ELF-1 (cell line): ENCODE measurements at regions not wholly inside any gene's neighbourhood (a gene's known extent, or its start where the extent isn't known, plus 50 kb on each side); places are given as distances from the start of the nearest gene placed in this dataset.
"Not testable (repeated sequence)": the region's sequence is repeated elsewhere in the genome, so short reads cannot be mapped to it uniquely, and the experiment has no call there.

Source experiments
- DNase-seq: peaks from one replicate; pipeline ENCODE4 v3.0.0-alpha.2; 2016; ENCODE audit warnings: low read depth, low spot score

- DNase-seq: no peak
Observed at GRCh38 chr17:73887739-73888138, 243.5 kb upstream of the SDK2 start.

DNA sequence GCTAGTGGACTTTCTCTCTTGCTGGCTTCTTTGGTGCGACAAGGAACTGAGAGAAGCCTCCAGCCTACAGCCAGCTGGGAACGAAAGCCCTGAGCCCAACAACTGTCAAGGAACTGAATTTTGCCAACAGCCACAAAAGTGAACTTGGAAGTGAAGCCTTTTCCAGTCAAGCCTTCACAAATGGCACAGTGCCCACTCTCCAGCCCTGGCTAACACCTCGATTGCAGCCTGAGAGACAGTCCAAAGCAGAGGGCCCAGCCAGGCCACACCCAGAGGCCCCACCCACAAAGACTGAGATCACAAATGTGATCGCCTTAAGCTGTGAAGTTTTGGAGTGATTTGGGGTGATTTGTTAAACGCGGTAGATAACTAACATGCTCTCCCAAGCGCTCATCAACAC, 244.6 kb upstream of the SDK2 start:
- DNase-seq: no peak

DNA sequence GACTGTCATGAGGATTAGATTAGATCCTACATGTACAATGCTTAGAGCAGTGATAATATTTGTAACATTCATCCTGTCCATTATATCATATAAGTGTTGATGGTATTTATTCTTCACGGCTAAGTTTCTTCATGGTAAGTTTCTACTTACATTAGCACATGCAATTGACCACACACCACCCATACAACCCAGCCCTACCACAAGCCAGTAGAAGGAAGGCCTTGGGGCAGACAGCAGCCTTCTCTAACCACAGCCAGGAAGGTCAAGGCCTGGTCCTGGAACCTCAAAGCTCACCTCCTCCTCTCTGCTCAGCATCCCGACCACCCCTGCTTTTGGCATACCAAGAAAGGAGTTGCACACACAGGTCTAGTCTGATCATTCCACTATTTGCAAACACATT, 245.2 kb upstream of the SDK2 start:
- DNase-seq: no peak

GRCh38 chr17:73890831-73891405, 246.7 kb upstream of the SDK2 start:
- DNase-seq: no peak

GRCh38 chr17:73895157-73895556, 250.9 kb upstream of the SDK2 start:
- no peak for DNase-seq

DNA sequence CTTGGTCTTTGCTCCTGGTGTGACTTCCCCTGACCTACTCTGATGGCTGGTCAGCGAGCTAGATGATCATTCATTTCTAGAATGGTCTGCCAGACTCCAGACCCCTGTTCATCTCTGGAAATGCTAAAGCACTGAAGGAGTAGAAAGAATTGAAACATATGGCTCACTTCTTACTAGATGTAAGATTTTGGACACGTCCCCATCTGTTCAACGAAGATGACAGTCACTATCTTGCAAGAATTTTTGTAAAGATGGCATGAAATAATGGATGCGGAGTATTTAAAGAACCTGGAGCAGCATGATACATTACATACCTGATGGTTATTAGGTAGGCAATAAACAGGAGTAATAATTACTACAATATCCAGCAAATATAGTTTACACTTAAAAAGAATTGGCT, 252.7 kb upstream of the SDK2 start:
- no peak for DNase-seq

GRCh38 chr17:73899839-73900238, 255.6 kb upstream of the SDK2 start:
- no peak for DNase-seq

DNA sequence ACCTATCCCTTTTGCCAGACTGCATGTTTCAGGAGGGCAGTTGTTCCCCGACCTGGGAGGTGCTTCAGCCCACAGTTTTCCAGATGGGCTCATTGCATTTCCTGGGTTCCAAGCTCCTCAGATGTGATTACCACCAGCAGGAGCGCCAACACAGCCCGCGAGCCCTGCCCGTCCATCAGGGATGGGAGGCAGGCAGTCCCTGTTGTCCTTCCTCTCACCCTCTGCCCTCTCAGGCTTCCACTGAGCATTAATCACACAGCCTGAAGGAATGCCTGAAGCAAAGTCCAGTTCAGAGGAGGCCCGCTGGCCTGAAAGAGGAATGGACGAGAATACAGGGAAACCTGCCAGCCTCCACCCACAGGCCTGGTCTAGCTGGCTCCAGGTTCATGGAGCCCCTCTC, 256.3 kb upstream of the SDK2 start:
- DNase-seq: no peak

DNA sequence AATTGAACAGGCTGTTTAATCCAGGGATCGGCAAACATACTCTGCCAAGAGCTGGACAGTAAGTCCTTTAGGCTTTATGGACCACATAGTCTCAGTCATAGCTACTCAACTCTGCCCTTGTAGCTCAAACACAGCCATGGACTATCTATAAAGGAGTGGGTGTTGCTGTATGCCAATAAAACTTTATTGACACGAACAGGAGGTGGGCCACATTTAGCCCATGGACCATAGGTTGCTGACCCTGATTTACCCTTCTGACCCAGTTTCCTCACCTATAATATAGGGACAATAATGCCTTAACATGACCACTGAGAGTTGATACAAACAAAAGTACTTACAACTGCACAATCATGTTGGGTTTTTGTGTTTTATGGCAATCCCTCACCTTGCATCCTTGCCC, 257.0 kb upstream of the SDK2 start:
- DNase-seq: no peak

DNA sequence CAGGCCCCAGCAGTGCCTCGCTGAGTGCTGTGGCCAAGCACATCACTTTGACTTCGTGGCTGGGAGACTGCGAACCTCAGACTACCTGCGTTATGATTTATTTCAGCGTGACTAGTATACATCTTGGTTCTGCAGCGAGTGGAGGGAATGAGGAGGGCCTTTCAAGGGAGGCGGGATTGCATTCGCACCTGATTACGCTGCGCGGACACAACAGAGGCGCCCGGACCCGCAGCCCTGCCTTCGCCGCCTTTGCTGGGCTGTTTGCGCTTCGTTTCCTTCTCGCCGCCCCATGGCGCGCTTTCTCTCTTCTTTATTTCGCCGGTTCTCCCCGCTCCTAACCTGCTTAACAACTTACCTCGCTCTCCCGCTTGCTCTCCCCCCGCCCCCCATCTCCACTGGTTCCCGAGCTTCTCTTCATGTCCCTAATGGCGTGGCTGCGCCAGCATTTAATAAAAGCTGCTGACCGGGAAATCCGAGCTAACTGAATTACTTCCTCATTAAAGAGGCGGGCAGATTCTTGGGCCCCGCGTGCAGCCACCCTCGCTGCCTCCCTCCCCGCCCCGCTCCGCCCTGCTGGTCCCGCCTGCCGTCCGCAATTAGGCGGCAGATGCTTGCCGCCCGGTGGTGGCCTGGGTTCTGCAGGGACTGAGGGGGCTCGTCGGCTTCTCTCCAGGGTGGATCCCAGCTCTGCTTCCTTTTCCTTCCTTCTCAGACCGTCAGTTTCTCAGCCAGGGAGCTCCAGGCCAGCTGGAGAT, 257.6 kb upstream of the SDK2 start:
- peak; percentile 71 for DNase-seq

DNA sequence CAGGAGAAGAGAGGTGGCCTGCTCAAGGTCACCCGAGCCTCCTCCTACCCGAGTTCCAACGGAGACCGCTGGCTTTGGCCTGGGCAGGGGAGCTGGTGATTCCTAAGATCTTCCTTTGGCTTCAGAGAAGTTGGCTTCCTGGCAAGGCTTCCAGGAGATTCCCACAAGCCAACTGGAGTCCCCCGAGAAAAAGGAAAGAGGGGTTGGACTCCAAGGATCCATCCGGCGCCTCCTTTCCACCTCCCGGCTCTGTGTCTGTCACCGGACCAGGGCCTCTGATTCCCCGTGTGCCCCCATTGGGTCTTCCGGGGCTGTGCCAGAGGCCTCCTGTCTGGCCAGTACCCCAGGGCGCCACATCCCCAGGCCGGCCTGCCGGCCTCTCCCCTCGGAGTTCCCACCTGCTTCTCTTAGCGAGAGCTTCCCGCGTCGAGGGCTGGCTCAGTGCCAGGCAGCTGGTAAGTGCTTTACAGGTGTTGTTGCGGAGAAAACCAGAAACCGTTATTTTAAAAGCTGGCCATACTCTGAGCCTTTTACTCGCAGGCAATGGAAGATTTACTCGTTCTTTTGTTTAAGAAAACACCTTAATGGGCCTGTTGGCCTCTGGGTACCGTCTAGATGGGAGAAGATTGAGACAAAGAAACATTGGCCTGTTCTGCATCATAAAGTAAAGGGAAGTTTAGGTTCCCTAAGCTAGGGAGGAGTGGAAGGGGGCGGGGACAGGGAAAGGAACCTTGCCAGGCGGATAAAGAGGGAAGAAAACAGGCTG, 258.4 kb upstream of the SDK2 start:
- peak; percentile 39 for DNase-seq

GRCh38 chr17:73906896-73907870, 262.9 kb upstream of the SDK2 start:
- DNase-seq: no peak

DNA sequence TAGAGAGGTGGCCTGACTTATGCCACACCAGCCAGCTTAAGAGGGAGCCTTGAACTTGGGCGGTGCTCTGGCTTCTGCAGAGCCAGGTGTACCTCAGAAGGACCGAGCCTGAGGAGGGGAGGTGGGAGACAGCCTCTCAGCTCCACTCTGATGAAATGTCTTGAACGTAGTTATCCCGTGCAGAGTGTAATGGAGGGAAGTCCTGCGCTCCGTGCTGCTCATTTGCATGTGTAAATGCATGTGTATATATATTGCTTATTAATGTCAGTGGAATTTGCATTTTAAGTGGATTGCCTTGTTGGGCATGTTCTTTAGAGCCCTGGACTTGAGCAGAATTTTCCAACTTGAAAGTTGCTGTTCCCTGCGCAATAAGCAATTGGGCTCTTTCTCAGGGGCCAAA, 264.9 kb upstream of the SDK2 start:
- no peak for DNase-seq

GRCh38 chr17:73910206-73910605, 266.0 kb upstream of the SDK2 start:
- no peak for DNase-seq

DNA sequence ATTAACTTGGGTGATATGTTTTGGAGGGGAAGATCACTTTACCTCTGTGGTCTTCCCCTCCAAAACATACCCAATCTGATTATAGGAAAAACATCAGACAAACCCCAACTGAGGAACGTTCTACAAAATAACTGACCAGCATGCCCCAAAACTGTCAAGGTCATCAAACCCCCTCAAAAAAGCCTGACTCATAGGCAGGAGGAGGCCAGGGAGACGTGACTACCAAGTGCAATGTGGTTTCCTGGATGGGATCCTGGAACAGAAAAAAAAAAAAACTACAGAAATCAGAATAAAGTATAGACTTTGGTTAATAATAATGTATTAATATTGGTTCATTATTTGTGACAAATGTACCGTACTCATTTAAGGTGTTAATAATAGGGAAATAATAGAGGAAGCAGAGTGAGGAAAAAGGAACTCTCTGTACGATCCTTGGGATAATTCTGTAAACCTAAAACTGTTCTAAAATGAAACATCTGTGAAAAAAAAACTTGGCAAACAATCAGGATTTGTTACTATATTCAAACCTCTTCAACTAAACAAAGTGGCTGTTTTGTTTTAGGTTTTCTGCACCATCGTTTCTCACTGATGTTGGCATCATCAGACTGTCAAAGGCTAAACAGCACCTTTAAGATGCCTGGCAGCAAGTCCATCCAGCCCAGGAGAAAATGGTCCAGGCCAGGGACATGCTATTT, 266.7 kb upstream of the SDK2 start:
- no peak for DNase-seq

GRCh38 chr17:73911726-73912372, 267.6 kb upstream of the SDK2 start:
- DNase-seq: no peak

DNA sequence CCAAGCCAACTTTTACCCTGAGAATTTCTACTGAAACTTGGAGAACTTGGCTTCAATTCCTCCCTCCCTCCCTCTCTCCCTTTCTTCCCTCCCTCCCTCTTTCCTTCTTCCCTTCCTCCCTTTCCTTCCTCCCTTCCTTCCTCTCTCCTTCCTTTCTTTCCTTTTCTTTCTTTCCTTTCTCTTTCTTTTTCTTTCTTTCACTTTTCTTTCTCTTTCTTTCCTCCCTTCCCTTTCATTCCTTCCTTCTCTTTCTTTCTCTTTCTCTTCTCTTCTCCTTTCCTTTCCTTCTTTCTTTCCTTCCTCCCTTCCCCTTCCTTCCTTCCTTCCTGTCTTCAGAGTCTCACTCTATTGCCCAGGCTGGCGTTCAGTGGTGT, 268.1 kb upstream of the SDK2 start:
- no peak for DNase-seq

GRCh38 chr17:73914536-73915274, 270.5 kb upstream of the SDK2 start:
- no peak for DNase-seq

DNA sequence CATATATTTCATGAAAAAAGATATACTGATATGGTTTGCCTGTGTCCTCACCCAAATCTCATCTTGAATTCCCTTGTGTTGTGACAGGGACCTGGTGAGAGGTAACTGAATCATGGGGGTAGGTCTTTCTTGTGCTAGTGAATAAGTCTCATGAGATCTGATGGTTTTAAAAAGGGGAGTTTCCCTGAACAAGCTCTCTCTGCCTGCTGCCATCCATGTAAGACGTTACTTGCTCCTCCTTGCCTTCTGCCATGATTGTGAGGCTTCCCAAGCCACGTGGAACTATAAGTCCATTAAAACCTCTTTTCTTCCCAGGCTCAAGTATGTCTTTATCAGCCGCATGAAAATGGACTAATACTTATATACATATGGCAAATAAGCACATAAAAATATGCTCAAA, 274.8 kb upstream of the SDK2 start:
- not testable (repeated sequence) for DNase-seq

GRCh38 chr17:73921306-73921705, 277.1 kb upstream of the SDK2 start:
- DNase-seq: no peak
